ENCODE measurements at regions not wholly inside any gene's neighbourhood (a gene's known extent, or its start where the extent isn't known, plus 50 kb on each side); places are given as distances from the start of the nearest gene placed in this dataset.
"Not testable (repeated sequence)": the region's sequence is repeated elsewhere in the genome, so short reads cannot be mapped to it uniquely, and the experiment has no call there.

GRCh38 chrX:2640436-2641150 lies 50.5 kb upstream of the CD99 start:
- H3K27ac Mint-ChIP-seq: no peak overlapping the region
- peaks cover 8% of the 10 kb centered on the region for H3K36me3 Mint-ChIP-seq (ENCODE audit: low read depth)

GRCh38 chrX:2638279-2638678 lies 52.8 kb upstream of the CD99 start:
- Mint-ChIP-seq H3K36me3 (ENCODE audit: low read depth) (peaks cover 8% of the 10 kb centered on the region), H3K27me3 (ENCODE audit: insufficient read depth) (no peaks in the 10 kb centered on the region), H3K27ac (no peak overlapping the region), H3K4me1 (ENCODE audit: low read depth) (peaks cover 3% of the 10 kb centered on the region), H3K9me3 (no peaks in the 10 kb centered on the region), H3K4me3 (no peak overlapping the region)
- DNase-seq: no peak
- TF ChIP-seq CTCF (IDR thresholded peaks at IDR 0.05): no peak

More at GRCh38 chrX:2640436-2641150, 50.5 kb upstream of the CD99 start:
- Mint-ChIP-seq H3K9me3 (no peaks in the 10 kb centered on the region), H3K4me1 (ENCODE audit: low read depth) (no peaks in the 10 kb centered on the region), H3K27me3 (ENCODE audit: insufficient read depth) (no peaks in the 10 kb centered on the region), H3K4me3 (no peak overlapping the region)
- no peak for TF ChIP-seq CTCF (IDR thresholded peaks at IDR 0.05)
- DNase-seq: no peak

- H3K27me3 Mint-ChIP-seq (ENCODE audit: insufficient read depth): no peaks in the 10 kb centered on the region
- peaks cover 34% of the 10 kb centered on the region for H3K36me3 Mint-ChIP-seq (ENCODE audit: low read depth)
- no peak overlapping the region; the same call in 1 of the 2 replicates for H3K4me3 Mint-ChIP-seq
- peak; percentile 23 for DNase-seq
- peak overlapping the region; percentile 28; the same call in 1 of the 2 replicates for H3K27ac Mint-ChIP-seq
- peaks cover 13% of the 10 kb centered on the region for H3K4me1 Mint-ChIP-seq (ENCODE audit: low read depth)
- 0 out of 2 replicates have a peak, but pooled peaks cover 3% of the 10 kb centered on the region for H3K9me3 Mint-ChIP-seq
- TF ChIP-seq CTCF (IDR thresholded peaks at IDR 0.05): no peak
Observed at GRCh38 chrX:2635342-2635741, 55.8 kb upstream of the CD99 start.

- Mint-ChIP-seq H3K4me1 (ENCODE audit: low read depth) (peaks cover 13% of the 10 kb centered on the region), H3K9me3 (0 out of 2 replicates have a peak, but pooled peaks cover 3% of the 10 kb centered on the region), H3K27ac (no peak overlapping the region), H3K27me3 (ENCODE audit: insufficient read depth) (no peaks in the 10 kb centered on the region), H3K4me3 (no peak overlapping the region), H3K36me3 (ENCODE audit: low read depth) (peaks cover 50% of the 10 kb centered on the region)
- DNase-seq: no peak
- TF ChIP-seq CTCF (IDR thresholded peaks at IDR 0.05): no peak
Observed at GRCh38 chrX:2632533-2633504, 58.3 kb upstream of the CD99 start.

- no peak for DNase-seq
- Mint-ChIP-seq H3K9me3 (0 out of 2 replicates have a peak, but pooled peaks cover 3% of the 10 kb centered on the region), H3K27ac (no peak overlapping the region; the same call in 1 of the 2 replicates)
Observed at GRCh38 chrX:2631743-2632532, 59.2 kb upstream of the CD99 start.

GRCh38 chrX:2630935-2631742 lies 60.0 kb upstream of the CD99 start:
- H3K4me1 Mint-ChIP-seq (ENCODE audit: low read depth): peaks cover 13% of the 10 kb centered on the region
- not testable (repeated sequence) for H3K27ac Mint-ChIP-seq; DNase-seq; H3K27me3 Mint-ChIP-seq (ENCODE audit: insufficient read depth); H3K9me3 Mint-ChIP-seq; H3K4me3 Mint-ChIP-seq
- H3K36me3 Mint-ChIP-seq (ENCODE audit: low read depth): peaks cover 66% of the 10 kb centered on the region

More at GRCh38 chrX:2631743-2632532, 59.2 kb upstream of the CD99 start:
- no peak overlapping the region for H3K4me3 Mint-ChIP-seq
- no peak for TF ChIP-seq CTCF (IDR thresholded peaks at IDR 0.05)
- H3K27me3 Mint-ChIP-seq (ENCODE audit: insufficient read depth): no peaks in the 10 kb centered on the region
- peaks cover 59% of the 10 kb centered on the region for H3K36me3 Mint-ChIP-seq (ENCODE audit: low read depth)
- H3K4me1 Mint-ChIP-seq (ENCODE audit: low read depth): peaks cover 13% of the 10 kb centered on the region
